HG03565 (cell line): ENCODE measurements at regions not wholly inside any gene's neighbourhood (a gene's known extent, or its start where the extent isn't known, plus 50 kb on each side); places are given as distances from the start of the nearest gene placed in this dataset.

ENCODE experiments used
- ATAC-seq: cut with Tn5 transposase; IDR thresholded peaks from one replicate; pipeline ENCODE4 v1.9.1; 2021; ENCODE audit warnings: mild to moderate bottlenecking, moderate library complexity; ENCODE audit not compliant: unreplicated experiment

- ATAC-seq, result no peak
Measured at GRCh38 chr10:126783806-126784557, 113.5 kb upstream of the C10orf90 start.

GRCh38 chr10:126787201-126787600 is 116.7 kb upstream of the C10orf90 start:
- no peak for ATAC-seq

GRCh38 chr10:126795318-126795717 is 109.9 kb upstream of the DOCK1 start:
- no peak for ATAC-seq

- ATAC-seq, result no peak
Measured at GRCh38 chr10:126798649-126799048, 106.6 kb upstream of the DOCK1 start.

GRCh38 chr10:126803394-126803793 is 101.8 kb upstream of the DOCK1 start:
- no peak for ATAC-seq

- ATAC-seq, result no peak
Measured at GRCh38 chr10:126804396-126804795, 100.8 kb upstream of the DOCK1 start.

GRCh38 chr10:126806498-126806897 is 98.7 kb upstream of the DOCK1 start:
- ATAC-seq, result no peak

GRCh38 chr10:126806991-126807702 is 98.1 kb upstream of the DOCK1 start:
- no peak for ATAC-seq

GRCh38 chr10:126808103-126808502 is 97.1 kb upstream of the DOCK1 start:
- ATAC-seq, result no peak

GRCh38 chr10:126813432-126813831 is 91.8 kb upstream of the DOCK1 start:
- ATAC-seq, result no peak

- no peak for ATAC-seq
Measured at GRCh38 chr10:126833542-126833941, 71.7 kb upstream of the DOCK1 start.

GRCh38 chr10:126836009-126836408 is 69.2 kb upstream of the DOCK1 start:
- ATAC-seq, result no peak

GRCh38 chr10:126838316-126838715 is 66.9 kb upstream of the DOCK1 start:
- ATAC-seq, result no peak

GRCh38 chr10:126839094-126839761 is 66.0 kb upstream of the DOCK1 start:
- ATAC-seq, result no peak

GRCh38 chr10:126840576-126841135 is 64.6 kb upstream of the DOCK1 start:
- no peak for ATAC-seq

GRCh38 chr10:126841341-126841895 is 63.8 kb upstream of the DOCK1 start:
- ATAC-seq, result no peak

GRCh38 chr10:126842356-126842755 is 62.9 kb upstream of the DOCK1 start:
- ATAC-seq, result no peak

- no peak for ATAC-seq
Measured at GRCh38 chr10:126842836-126843235, 62.4 kb upstream of the DOCK1 start.

GRCh38 chr10:126843299-126843934 is 61.8 kb upstream of the DOCK1 start:
- no peak for ATAC-seq

GRCh38 chr10:126844406-126844805 is 60.8 kb upstream of the DOCK1 start:
- no peak for ATAC-seq

GRCh38 chr10:126846469-126846868 is 58.8 kb upstream of the DOCK1 start:
- no peak for ATAC-seq
